T-helper 22 cell (primary cell): ENCODE measurements at regions not wholly inside any gene's neighbourhood (a gene's known extent, or its start where the extent isn't known, plus 50 kb on each side); places are given as distances from the start of the nearest gene placed in this dataset.
"Not testable (repeated sequence)": the region's sequence is repeated elsewhere in the genome, so short reads cannot be mapped to it uniquely, and the experiment has no call there.

Experiments
- DNase-seq: peaks from one replicate; pipeline ENCODE4 v3.0.0-alpha.2; 2020; ENCODE audit warnings: low read depth

DNA sequence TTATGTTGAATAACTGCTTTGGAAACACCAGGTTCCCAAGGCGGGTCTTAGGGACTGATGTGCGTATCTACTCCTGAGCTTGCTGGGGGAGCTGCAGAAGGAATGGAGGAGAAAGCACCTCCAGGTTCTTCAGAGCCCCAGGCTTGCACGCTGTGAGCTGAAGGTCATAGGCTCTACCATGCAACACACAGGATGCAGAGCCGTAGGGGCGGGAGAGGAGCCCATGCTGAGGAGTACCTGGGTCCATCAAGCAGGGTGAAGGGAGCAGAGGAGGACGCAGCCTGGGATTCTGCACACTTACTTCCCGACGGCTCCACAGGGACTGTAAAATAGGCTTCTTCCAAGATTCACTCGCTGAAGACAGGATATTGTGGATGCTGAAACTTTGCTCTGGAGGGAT, 426.5 kb upstream of the FRG1 start:
- DNase-seq, result no peak

DNA sequence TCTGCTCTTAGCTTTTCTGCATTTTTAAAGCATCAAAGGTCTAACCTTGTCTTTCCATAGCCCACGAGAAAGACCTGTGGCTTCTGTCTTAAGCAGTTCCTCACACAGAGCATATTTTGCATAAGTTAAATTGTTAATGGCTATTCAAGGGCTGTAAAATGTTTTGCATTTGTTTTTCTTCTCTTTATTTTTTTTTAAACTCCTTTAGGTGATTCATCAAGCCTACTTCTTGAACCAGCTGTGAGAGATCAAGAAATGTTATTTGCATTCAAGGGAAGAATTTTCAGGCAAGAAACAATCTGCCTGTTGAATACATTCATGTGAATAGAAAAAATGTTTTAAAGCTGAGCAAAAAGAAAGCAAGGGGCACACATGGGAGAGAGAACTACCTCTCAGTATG, 423.8 kb upstream of the FRG1 start:
- DNase-seq, result no peak

DNA sequence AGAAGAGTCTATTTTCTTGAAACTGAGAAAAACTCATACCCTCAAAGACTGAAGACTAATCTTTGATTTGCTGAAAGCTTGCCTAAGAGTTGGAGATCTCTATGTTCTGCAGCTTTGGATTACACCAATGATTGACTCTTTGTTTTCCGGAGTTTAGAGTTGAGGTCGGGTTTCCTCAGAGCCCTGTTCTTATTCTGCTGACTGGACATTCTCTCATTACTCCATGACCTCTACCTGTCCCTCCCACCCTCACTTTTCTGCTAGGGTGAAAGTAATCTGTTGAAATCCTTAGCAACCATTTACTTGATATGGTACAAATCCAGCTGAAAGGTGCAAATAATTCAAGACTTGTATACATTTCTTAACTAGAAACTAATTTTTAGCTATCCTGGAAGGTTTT, 421.5 kb upstream of the FRG1 start:
- DNase-seq, result no peak

DNA sequence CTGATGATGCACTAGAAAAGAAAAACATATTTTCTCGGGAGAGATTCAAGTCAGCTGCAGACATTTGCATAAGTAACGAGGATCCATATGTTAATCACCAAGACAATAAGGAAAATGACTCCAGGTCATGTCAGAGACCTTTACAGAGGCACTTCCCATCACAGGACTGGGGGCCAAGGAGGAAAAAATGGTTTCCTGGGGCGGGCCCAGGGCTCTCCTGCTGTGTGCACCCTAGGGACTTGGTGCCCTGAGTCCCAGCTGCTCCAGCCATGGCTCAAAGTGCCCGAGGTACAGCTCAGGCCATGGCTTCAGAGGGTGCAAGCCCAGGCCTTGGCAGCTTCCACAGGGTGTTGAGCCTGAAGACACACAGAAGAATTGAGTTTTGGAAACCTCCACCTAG, 415.4 kb upstream of the FRG1 start:
- no peak for DNase-seq

DNA sequence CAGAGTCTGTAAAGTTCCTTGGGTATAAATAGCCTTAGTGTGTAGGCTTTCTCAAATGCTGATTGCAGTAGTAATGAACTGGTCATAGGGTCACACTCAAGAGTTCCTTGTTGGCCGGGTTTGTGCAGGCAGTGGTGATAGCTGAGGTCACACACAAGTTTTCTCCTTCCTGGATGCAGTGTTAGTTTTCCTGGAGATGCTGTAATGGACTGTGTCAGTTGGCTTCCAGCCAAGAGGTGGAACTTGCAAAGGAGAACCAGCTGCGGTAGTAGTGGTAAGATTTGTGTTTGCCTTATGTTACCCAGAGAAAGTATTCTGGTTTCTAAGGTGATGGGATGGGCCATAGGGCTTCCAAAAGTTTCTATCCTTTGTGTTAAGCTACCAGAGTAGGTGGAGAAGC, 409.8 kb upstream of the FRG1 start:
- no peak for DNase-seq

DNA sequence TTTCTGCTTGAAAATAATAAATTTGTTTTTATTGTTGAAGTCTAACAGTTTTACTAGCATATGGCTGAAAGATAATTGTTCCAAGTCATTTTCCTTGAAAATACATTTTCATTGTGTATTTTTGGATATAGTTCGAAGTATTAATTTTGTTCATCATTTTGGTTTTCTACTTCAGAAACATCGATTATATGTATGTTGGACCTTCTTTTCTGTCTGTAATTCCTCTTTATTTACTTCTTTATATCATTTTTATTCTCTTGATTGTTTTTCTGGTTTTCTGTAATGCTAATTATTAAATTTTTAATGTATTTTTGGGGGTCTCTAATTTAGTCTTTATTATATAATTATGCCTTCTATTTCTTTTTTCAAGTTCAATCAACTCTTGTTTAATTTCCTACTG, 407.1 kb upstream of the FRG1 start:
- DNase-seq, result no peak

DNA sequence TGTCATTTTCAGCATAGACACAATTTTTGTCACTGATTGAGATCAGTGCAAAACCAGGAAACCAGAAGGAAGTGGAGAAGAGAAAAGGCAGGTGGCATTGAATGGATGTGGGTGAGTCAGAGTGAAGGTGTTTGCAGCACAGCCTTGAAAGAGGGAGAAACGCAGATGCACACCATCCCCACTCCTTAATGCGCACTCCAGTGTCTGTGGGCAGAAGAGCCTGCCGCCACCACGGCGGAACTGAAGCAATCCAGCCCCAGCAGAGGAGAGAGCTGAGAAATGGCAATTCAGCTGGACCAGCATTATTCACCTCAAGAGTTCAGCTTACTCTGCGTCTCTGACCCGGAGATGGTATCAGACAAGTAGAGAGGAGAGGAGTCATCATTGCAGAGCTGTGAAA, 393.1 kb upstream of the FRG1 start:
- no peak for DNase-seq

DNA sequence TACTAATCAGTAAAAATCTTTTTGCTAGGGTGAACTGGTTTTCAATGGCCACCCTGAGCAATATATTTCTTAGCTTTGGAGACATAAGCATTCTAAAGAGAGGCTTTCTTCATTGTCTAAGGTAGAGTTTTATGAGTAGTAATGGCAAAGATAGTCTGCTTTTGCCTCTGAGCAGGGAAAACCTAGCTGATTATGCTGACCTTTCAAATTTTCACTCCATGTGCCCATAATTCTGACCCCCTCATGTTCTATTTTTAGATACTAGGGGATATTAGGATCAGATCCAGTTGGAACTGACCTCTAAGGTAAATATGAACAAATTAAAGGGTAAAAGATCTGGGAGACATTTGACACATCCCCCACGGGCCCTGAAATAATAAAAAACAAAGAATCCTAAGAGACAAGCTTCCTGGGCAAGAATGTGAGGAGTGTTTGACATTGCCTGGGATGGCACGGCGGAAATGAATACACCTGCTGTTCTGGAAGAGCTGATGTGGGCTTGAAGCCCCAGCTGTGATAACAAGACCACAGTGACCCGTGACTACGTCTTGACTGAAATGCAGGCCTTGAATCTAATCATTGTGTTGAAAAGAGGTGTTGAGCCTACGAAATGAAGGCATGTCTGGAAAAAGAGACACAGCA, 392.1 kb upstream of the FRG1 start:
- no peak for DNase-seq

DNA sequence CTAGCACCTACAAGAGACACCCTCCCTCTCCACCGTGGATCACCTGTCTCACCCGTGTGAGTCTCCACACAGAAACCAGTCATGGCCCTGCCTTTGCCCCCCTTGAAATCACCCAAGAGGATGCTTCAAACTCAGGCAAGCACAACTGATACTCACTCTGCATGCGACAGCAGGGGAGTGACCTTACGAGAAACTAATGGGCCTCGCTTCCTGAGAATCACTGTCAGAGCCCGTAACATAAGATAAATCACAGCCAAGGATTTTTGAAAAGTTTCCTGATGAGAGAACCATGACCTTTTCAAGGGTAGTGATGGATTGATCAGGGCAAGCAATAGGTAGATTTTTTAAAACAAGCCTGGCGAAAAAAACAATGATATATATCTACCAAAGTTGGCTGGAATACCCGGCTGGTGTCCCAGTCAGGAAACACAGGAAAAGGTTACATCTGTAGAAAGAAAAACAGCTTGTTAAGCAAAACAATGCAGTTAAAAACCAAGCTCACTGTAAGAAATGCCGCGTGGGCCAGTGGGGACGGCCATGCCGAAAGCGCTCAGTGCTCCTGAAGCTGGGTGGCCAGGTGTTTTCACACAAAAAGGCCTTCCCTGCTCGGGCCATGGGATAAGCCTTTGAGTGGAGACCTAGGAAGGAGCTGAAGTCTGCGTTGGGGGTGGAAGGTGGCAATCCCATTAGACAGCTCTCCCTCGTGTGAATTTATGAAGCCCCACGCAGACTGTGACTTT, 388.6 kb upstream of the FRG1 start:
- not testable (repeated sequence) for DNase-seq

DNA sequence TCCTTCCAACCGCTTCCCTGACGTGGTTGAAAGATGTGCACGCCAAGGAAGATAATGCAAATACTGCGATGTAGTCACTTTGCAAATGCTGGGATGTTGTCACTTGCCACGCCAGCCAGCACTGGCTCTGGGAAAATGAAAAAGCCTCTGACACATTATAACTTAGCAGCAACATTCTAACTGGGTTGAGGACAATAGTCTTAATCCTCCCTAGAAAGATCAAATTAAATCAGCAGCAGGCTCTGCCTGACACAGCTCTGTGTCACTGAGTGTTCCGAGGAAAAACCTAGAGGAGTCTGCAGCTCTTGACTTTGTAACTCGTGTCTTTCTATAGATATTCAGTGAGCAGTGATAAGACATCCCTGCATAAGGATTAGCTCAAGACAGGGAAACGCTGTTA, 380.1 kb upstream of the FRG1 start:
- not testable (repeated sequence) for DNase-seq

DNA sequence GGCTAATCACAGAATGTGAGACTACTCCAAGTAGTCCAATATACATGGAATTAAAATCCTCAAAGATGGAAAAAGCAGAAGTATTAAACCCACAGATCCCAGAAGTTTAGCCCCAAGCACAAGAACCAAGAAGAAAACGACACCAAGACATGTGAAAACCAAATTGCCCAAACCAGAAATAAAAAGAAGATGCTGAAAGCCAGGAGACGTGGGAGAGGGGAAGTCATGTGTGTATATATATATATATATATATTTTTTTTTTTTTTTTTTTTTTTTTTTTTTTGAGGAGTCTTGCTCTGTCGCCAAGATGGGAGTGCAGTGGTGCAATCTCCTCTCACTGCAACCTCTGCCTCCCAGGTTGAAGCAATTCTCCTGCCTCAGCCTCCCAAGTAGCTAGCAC, 376.9 kb upstream of the FRG1 start:
- DNase-seq, result not testable (repeated sequence)

DNA sequence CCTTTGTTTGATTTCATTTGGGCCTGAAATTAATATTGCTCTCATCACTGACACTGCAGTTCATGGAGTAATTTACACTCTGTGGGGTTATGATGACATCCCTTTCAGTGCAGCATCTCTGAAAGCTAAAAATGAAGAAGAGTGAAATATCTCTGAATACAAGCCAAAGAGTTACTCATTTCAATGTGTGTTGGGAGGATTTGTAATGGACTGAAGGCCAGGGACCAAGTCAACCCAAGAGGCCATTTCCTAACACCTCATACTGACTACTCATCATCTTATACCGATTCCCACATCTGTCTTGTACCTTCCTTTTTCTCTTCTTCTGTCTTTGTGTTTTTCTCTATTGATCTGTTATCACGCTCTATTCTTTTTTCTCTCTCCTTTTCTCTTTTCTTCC, 374.4 kb upstream of the FRG1 start:
- not testable (repeated sequence) for DNase-seq

DNA sequence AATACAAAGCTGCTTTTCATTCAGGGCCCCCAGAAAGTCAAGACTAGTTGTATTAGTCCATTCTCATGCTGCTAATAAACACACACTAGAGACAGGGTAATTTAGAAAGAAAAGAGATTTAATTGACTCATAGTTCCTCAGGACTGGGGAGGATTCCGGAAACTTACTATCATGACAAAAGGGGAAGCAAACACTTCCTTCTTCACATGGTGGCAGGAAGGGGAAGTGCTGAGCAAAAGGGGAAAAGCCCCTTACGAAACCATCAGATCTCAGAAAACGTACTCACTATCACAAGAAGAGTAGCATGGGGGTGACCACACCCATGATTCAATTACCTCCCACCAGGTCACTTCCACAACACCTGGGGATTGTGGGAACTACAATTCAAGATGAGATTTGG, 373.8 kb upstream of the FRG1 start:
- DNase-seq, result not testable (repeated sequence)

DNA sequence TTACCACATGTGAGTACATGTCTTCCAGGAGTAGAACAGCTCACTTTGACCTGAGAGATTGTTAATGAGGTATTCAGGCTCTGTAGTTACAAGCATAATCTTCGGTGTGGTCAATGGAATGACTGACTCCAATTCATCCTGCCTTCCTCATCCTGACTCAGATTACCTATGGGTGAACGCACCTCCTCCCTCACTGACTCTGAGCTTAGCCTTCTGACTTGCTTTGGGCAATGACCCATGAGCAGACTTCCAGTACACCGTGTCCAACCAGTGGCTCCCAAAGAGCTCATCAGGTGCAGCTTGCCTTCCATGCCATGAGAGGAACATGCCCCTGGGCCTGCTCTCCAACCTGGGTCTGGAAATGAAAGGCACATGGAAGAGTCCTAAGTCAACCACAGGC, 361.0 kb upstream of the FRG1 start:
- DNase-seq, result not testable (repeated sequence)

DNA sequence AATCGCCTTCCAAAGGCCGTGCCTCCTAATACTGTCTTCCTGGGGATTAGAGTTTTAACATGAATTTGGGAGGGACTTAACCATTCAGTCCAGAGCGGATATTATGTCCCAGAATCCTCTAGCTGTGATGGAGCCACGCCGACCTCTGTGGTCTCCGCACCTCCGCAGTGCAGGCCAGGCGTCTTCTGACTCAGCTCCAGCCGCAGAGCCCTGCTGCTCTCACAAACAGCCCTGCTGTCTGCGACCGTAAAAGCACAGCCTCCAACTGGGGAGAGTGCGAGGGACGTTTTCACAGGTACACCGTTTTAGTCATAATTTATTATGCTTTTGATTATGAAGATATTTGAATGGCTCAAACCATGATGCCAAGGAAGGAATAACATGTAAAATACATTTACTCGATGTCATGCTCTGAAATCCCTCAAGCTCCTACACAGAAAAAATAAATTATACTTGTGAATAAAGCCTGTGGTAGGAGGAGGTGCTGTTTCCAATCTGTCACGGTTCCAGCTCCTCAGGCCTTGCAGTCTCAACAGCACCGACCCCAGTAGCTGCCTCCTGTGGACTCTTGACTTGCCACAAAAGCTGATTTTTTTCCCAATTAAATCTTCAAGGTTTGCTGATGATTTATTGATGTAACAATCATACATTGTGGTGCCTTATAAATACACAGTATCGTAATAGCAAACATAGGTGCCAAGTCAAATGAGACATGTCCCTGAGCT, 353.6 kb upstream of the FRG1 start:
- DNase-seq, result not testable (repeated sequence)

DNA sequence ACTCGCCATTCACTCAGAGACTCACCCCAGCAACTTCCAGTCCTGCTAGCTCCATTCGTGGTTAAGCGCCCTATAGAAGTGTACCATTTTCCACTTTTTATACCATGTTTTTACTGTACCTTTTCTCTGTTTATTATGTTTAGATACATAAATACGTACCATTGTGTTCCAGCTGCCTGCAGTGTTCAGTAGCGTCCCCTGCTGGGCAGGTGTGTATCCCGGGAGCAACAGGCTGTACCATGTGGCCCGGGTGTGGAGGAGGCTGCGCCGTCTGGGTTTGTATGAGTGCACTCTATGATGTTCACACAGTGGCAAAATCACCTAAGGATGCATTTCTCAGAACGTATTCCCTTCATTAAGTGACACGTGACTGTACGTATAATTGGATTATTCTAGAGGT, 351.5 kb upstream of the FRG1 start:
- not testable (repeated sequence) for DNase-seq

DNA sequence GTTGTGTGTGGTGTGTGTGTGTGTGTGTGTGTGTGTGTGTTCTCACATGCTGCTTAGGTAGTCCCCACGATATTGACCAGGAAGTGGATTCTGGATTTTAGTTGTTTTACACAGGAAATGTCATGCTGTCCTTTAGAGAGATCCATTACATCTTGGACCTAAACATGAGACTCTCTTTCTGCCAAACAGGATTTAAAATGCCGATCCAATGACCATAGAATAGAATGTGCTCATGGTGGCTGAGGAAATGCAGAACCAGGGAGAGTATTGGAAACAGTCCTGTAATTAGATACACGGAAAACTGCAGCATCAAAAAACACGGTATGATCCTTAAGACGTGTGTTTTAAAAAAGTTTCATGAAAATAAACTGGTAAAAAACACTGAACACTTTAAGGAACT, 347.8 kb upstream of the FRG1 start:
- no peak for DNase-seq

DNA sequence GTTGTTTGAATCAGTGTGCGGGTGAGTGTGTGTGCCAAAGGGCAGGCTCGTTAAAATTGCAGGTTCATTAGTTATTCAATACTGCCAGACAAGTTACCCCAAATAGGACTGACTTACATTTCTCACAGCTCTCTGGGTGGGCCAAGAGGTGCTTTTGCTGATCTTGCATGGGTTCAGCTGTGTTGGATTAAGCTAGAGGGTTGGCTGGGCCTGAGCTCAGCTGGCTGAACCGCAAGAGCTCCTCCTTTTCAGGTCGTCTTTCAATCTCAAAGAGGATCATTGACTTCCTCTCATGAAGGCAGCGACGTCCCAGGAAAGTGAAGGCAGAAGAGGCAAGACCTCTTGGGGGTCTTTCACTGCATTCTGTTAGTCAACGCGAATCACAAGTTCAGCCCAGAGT, 343.3 kb upstream of the FRG1 start:
- DNase-seq, result no peak

DNA sequence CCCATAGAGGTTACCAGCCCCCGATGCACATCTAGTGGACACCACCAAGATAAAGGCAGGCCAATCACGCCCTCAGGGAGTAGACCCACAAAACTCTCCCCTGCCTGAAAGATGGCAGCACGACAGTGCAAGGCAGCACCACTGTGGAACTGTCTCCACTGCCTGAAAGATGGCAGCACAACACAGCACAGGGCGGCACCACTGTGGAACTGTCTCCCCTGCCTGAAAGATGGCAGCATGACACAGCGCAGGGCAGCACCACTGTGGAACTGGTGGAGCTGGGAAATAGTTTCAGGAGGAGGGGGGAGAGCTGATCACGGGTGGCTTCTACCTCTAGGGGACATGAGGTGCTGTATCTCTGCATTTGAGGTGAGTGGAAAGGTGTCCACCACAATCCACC, 340.4 kb upstream of the FRG1 start:
- no peak for DNase-seq

DNA sequence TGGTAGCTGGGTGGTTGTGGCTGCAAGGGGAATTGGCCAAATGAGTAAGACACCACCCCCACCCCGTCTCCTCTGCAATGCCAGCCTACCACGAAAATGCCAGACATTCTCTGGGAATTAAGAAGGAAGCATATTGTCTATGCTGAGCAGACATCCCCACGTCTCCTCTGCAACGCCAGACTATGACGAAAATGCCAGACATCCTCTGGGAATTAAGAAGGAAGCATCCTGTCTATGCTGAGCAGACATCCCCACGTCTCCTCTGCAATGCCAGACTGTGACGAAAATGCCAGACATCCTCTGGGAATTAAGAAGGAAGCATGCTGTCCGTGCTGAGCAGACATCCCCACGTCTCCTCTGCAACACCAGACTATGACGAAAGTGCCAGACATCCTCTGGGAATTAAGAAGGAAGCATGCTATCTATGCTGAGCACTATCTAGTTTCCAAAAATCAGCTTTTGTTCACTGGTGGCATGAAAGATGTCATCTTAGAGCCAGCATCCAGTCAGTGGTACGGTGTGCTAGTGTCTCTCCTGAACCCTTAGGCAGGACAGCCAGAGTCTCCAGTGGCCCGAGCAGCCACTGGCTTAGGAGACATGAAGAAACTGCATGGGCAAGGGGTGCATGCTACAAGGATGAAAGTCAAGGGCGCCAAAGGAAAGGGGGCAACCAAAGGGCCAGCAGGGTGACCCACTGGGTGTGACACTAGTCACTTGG, 339.8 kb upstream of the FRG1 start:
- DNase-seq, result no peak

DNA sequence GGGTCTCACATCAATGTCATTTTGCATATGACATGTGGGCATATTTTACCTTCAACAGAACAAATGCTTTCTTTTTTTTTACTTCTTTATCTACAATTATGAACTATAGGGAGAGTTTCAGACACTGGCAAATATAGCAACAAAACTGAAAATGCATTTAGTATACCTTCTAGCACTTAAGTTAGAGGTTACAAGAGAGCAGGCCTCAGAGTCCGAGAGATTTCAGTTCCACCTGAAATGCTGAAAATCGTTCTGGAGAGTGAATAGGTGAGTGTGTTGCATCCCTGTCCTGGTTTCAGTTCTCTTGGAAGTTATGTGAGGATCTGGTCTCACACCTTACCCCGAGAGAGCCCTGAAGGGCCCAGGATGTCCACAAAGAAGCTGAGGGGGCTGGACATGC, 337.8 kb upstream of the FRG1 start:
- DNase-seq, result not testable (repeated sequence)

DNA sequence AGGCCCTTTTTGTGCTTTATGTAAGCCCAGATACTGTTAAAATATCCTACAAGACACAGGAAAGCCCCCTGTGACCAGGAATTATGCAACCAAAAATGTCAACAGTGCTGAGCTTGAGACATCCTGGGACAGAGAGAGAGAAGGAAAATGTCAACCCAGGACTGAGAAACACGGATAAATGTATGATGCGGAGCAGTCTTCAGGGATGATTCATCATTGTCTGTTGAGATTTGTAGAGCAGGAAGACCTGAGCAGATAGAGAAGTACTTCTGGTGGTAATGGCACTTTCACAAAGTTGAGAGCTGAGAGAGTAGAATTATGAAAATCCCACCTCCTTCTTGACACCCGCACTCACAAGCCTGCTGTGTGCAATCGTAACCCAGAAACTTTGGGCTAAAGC, 330.1 kb upstream of the FRG1 start:
- not testable (repeated sequence) for DNase-seq

DNA sequence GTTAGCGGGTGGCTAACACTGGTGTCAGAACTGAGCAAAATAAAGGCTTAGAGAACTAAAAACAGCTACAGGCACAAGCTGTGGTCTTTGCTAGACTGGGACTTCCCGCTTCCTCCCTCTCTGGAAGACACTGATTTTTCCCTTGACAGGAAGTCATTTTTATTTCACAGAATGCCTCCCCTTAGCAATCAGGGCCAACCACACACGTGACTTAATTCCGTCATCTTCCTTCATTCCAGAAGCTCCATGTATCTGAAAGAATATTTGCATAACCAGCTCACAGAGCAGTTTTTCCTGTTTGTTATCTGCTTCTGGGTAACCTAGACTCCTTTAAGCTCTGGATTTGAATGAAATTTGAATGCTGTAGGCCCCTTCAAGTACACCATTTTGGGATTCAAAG, 327.5 kb upstream of the FRG1 start:
- DNase-seq, result no peak
